ENCODE measurements at regions not wholly inside any gene's neighbourhood (a gene's known extent, or its start where the extent isn't known, plus 50 kb on each side); places are given as distances from the start of the nearest gene placed in this dataset.

GRCh38 chr11:20309231-20310025, 54.1 kb upstream of the HTATIP2 start:
- no peak for TF ChIP-seq CTCF (IDR thresholded peaks at IDR 0.05)
- TF ChIP-seq POLR2A (IDR thresholded peaks at IDR 0.05) = no peak
